22Rv1 (cell line): ENCODE measurements at regions not wholly inside any gene's neighbourhood (a gene's known extent, or its start where the extent isn't known, plus 50 kb on each side); places are given as distances from the start of the nearest gene placed in this dataset.

ENCODE experiments used
- ZFX ChIP-seq: fragments of 450-650 bp; IDR thresholded peaks from 2 replicates; pipeline ENCODE4 v1.6.1; 2017; ENCODE audit warnings: antibody characterized with exemption, borderline replicate concordance
- TF ChIP-seq, protein P1 (sequence below): fragments of 450-650 bp; IDR thresholded peaks from 2 replicates; pipeline ENCODE4 v1.5.1; 2017; ENCODE audit warnings: mild to moderate bottlenecking

DNA sequence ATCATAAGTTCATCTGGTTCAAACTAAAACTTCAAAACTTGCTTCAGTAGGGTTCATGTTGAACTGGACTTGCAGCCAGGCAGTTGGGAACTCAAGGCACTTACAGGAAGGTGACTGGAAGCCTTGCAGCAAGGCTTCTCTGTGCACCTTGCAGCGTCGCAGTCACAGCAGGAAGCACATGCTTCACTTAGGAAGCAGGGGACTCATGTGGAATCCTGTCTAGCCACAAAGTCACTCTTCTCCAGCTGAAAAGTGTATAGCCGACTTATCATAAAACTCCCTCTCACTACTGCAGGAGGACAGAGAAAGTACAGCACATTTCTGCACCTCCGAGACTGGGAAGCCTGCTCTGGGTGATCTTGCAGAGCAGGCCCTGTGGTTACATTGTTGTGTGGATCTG, 114.0 kb upstream of the PRB2 start:
- TF ChIP-seq, protein P1, sequence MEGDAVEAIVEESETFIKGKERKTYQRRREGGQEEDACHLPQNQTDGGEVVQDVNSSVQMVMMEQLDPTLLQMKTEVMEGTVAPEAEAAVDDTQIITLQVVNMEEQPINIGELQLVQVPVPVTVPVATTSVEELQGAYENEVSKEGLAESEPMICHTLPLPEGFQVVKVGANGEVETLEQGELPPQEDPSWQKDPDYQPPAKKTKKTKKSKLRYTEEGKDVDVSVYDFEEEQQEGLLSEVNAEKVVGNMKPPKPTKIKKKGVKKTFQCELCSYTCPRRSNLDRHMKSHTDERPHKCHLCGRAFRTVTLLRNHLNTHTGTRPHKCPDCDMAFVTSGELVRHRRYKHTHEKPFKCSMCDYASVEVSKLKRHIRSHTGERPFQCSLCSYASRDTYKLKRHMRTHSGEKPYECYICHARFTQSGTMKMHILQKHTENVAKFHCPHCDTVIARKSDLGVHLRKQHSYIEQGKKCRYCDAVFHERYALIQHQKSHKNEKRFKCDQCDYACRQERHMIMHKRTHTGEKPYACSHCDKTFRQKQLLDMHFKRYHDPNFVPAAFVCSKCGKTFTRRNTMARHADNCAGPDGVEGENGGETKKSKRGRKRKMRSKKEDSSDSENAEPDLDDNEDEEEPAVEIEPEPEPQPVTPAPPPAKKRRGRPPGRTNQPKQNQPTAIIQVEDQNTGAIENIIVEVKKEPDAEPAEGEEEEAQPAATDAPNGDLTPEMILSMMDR = no peak
- no peak for TF ChIP-seq ZFX
